Prostate gland (tissue), 2 donors: ENCODE measurements at regions not wholly inside any gene's neighbourhood (a gene's known extent, or its start where the extent isn't known, plus 50 kb on each side); places are given as distances from the start of the nearest gene placed in this dataset.

Experiments used
- CTCF ChIP-seq, 4 experiments: fragments of 200-600 bp in 2 of 4; fragments of 450-650 bp in 2 of 4; sonication (generic) in 2 of 4; IDR thresholded peaks; 1 replicate in 3 of 4; 2 replicates in 1 of 4; pipeline ENCODE4 v1.5.1; 2016 to 2019; ENCODE audit warnings: antibody characterized with exemption in 4 of 4, mild to moderate bottlenecking in 2 of 4, moderate library complexity in 2 of 4
- POLR2A ChIP-seq: fragments of 450-650 bp; IDR thresholded peaks from one replicate; pipeline ENCODE4 v1.6.1; 2016; ENCODE audit warnings: antibody characterized with exemption, mild to moderate bottlenecking

- TF ChIP-seq CTCF (IDR thresholded peaks at IDR 0.05) (no peak), POLR2A (no peak)
These were observed 801.4 kb upstream of the PTPRD start for GRCh38 chr9:11414241-11414640.
